ENCODE measurements at regions not wholly inside any gene's neighbourhood (a gene's known extent, or its start where the extent isn't known, plus 50 kb on each side); places are given as distances from the start of the nearest gene placed in this dataset.
"Not testable (repeated sequence)": the region's sequence is repeated elsewhere in the genome, so short reads cannot be mapped to it uniquely, and the experiment has no call there.

- peaks cover 4% of the 10 kb centered on the region for H3K27me3 Mint-ChIP-seq (ENCODE audit: low read depth, poor library complexity)
- no peak for TF ChIP-seq CTCF (IDR thresholded peaks at IDR 0.05)
- H3K36me3 Mint-ChIP-seq (ENCODE audit: low read depth) = peaks cover 4% of the 10 kb centered on the region
- peaks cover 45% of the 10 kb centered on the region for H3K4me1 Mint-ChIP-seq
- H3K27ac Mint-ChIP-seq = no peak overlapping the region
- no peak for DNase-seq
- peaks cover 5% of the 10 kb centered on the region for H3K9me3 Mint-ChIP-seq
- H3K4me3 Mint-ChIP-seq = no peak overlapping the region
Observed at GRCh38 chr10:64113375-64113774, 592.2 kb downstream of the REEP3 start.

GRCh38 chr10:64113792-64114191, 592.6 kb downstream of the REEP3 start:
- TF ChIP-seq CTCF (IDR thresholded peaks at IDR 0.05) = no peak
- Mint-ChIP-seq H3K9me3 (peaks cover 8% of the 10 kb centered on the region), H3K27me3 (ENCODE audit: low read depth, poor library complexity) (peaks cover 4% of the 10 kb centered on the region), H3K36me3 (ENCODE audit: low read depth) (peaks cover 3% of the 10 kb centered on the region), H3K4me1 (peaks cover 45% of the 10 kb centered on the region), H3K27ac (no peak overlapping the region), H3K4me3 (no peak overlapping the region)
- no peak for DNase-seq

GRCh38 chr10:64115471-64115870, 594.3 kb downstream of the REEP3 start:
- no peak for TF ChIP-seq CTCF (IDR thresholded peaks at IDR 0.05)
- Mint-ChIP-seq H3K4me3 (no peak overlapping the region), H3K4me1 (peaks cover 52% of the 10 kb centered on the region), H3K27me3 (ENCODE audit: low read depth, poor library complexity) (peaks cover 4% of the 10 kb centered on the region), H3K36me3 (ENCODE audit: low read depth) (peaks cover 12% of the 10 kb centered on the region), H3K27ac (no peak overlapping the region), H3K9me3 (peaks cover 20% of the 10 kb centered on the region)
- DNase-seq = no peak

- peaks cover 4% of the 10 kb centered on the region for H3K27me3 Mint-ChIP-seq (ENCODE audit: low read depth, poor library complexity)
- peaks cover 52% of the 10 kb centered on the region for H3K4me1 Mint-ChIP-seq
- TF ChIP-seq CTCF (IDR thresholded peaks at IDR 0.05) = peak; percentile 33
- H3K36me3 Mint-ChIP-seq (ENCODE audit: low read depth) = peaks cover 12% of the 10 kb centered on the region
- peaks cover 20% of the 10 kb centered on the region for H3K9me3 Mint-ChIP-seq
- no peak overlapping the region for H3K27ac Mint-ChIP-seq
- no peak overlapping the region for H3K4me3 Mint-ChIP-seq
- peak; percentile 22 for DNase-seq
Observed at GRCh38 chr10:64115908-64116643, 594.9 kb downstream of the REEP3 start.

GRCh38 chr10:64116707-64117106, 595.5 kb downstream of the REEP3 start:
- H3K27me3 Mint-ChIP-seq (ENCODE audit: low read depth, poor library complexity) = peaks cover 4% of the 10 kb centered on the region
- H3K4me1 Mint-ChIP-seq = peaks cover 48% of the 10 kb centered on the region
- TF ChIP-seq CTCF (IDR thresholded peaks at IDR 0.05) = no peak
- no peak for DNase-seq
- H3K9me3 Mint-ChIP-seq = peaks cover 23% of the 10 kb centered on the region
- peaks cover 12% of the 10 kb centered on the region for H3K36me3 Mint-ChIP-seq (ENCODE audit: low read depth)
- H3K27ac Mint-ChIP-seq = no peak overlapping the region
- H3K4me3 Mint-ChIP-seq = no peak overlapping the region

GRCh38 chr10:64118736-64119135, 597.5 kb downstream of the REEP3 start:
- H3K36me3 Mint-ChIP-seq (ENCODE audit: low read depth) = peaks cover 12% of the 10 kb centered on the region
- H3K27ac Mint-ChIP-seq = no peak overlapping the region
- peaks cover 29% of the 10 kb centered on the region for H3K4me1 Mint-ChIP-seq
- no peak for TF ChIP-seq CTCF (IDR thresholded peaks at IDR 0.05)
- no peak overlapping the region for H3K4me3 Mint-ChIP-seq
- H3K27me3 Mint-ChIP-seq (ENCODE audit: low read depth, poor library complexity) = peaks cover 4% of the 10 kb centered on the region
- no peak for DNase-seq
- peaks cover 34% of the 10 kb centered on the region for H3K9me3 Mint-ChIP-seq

GRCh38 chr10:64120301-64120980, 599.2 kb downstream of the REEP3 start:
- H3K36me3 Mint-ChIP-seq (ENCODE audit: low read depth) = peaks cover 12% of the 10 kb centered on the region
- peaks cover 19% of the 10 kb centered on the region for H3K4me1 Mint-ChIP-seq
- DNase-seq; H3K27me3 Mint-ChIP-seq (ENCODE audit: low read depth, poor library complexity): not testable (repeated sequence)
- peaks cover 34% of the 10 kb centered on the region for H3K9me3 Mint-ChIP-seq
- peak overlapping the region; percentile 79 for H3K27ac Mint-ChIP-seq
- H3K4me3 Mint-ChIP-seq = peak overlapping the region; percentile 40
